ENCODE measurements at regions not wholly inside any gene's neighbourhood (a gene's known extent, or its start where the extent isn't known, plus 50 kb on each side); places are given as distances from the start of the nearest gene placed in this dataset.

DNA sequence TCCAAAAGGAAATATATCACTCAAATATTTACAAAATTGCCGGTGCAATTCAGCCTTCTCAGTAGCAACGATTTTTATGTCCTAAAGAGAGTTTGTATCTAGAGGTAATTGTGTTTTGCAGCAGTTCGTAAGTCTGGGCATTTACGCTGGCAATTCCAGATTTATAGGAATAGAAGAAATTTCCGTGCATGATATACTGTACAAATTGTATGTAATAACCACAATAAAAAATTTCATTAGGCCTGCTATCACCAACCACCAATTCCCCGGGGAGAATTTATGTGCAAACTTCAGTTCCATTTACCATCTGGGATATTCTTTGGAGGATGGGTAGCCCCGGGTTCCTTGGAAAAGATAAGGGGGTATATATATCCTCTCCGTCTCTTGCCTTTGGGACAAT, 401.5 kb downstream of the TMEM114 start:
- no peak for DNase-seq (ENCODE audit: low read depth)
- TF ChIP-seq, protein P1, sequence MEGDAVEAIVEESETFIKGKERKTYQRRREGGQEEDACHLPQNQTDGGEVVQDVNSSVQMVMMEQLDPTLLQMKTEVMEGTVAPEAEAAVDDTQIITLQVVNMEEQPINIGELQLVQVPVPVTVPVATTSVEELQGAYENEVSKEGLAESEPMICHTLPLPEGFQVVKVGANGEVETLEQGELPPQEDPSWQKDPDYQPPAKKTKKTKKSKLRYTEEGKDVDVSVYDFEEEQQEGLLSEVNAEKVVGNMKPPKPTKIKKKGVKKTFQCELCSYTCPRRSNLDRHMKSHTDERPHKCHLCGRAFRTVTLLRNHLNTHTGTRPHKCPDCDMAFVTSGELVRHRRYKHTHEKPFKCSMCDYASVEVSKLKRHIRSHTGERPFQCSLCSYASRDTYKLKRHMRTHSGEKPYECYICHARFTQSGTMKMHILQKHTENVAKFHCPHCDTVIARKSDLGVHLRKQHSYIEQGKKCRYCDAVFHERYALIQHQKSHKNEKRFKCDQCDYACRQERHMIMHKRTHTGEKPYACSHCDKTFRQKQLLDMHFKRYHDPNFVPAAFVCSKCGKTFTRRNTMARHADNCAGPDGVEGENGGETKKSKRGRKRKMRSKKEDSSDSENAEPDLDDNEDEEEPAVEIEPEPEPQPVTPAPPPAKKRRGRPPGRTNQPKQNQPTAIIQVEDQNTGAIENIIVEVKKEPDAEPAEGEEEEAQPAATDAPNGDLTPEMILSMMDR (IDR thresholded peaks at IDR 0.05; ENCODE audit: control insufficient read depth, insufficient read depth, low read depth, low read length, missing control alignments), result no peak
- no peak overlapping the region for H3K4me3 ChIP-seq (ENCODE audit: control insufficient read depth, low read depth, low read length)

DNA sequence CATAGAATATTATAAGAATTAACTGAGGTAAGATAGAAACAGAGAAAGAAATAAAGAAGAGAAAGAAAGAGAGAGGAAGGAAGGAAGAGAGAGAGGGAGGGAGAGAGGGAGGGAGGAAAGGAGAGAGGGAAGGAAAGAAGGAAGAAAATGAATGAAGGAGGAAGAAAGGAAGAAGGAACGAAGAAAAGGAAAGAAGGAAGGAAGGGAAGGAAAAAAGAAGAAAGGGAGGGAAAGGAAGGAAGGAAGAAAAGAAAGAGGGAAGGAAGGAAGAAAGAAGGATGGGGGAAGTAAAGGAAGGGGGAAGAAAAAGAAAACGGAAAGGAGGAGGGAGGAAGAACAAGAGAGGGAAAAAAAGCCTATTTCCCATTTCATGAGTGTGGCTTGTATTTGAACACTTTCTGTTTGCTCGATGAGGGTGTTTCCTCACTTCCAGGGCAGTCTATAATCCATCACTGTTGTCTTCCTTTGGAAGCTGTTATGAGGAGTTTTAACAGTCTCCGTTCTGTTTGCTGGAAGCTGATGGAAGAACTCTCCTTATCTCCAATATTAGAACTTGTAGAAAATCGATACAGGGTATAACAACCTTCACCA, 402.4 kb downstream of the TMEM114 start:
- DNase-seq (ENCODE audit: low read depth), result no peak
- no peak overlapping the region for H3K4me3 ChIP-seq (ENCODE audit: control insufficient read depth, low read depth, low read length)
- TF ChIP-seq, protein P1 (IDR thresholded peaks at IDR 0.05; ENCODE audit: control insufficient read depth, insufficient read depth, low read depth, low read length, missing control alignments), result no peak

DNA sequence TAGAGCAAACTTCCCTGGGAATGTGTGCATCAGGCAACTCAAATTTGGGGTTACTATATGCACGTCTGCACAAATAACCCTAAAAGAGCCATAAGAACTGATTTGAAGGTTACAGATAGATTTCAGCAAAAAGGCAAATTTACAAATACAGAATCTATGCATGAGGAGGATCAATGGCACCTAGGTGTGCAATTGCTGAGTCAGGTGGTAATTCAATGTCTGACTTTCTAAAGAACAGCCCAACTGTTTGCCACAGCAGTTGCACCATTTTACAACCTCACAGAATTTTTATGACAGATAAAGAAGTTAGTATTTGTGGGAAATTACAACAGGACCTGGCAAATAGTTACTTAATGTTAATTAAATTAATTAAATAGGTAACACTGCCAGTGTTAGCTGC, 405.5 kb downstream of the TMEM114 start:
- H3K4me3 ChIP-seq (ENCODE audit: control insufficient read depth, low read depth, low read length), result no peak overlapping the region
- no peak for DNase-seq (ENCODE audit: low read depth)
- TF ChIP-seq, protein P1 (IDR thresholded peaks at IDR 0.05; ENCODE audit: control insufficient read depth, insufficient read depth, low read depth, low read length, missing control alignments), result no peak

DNA sequence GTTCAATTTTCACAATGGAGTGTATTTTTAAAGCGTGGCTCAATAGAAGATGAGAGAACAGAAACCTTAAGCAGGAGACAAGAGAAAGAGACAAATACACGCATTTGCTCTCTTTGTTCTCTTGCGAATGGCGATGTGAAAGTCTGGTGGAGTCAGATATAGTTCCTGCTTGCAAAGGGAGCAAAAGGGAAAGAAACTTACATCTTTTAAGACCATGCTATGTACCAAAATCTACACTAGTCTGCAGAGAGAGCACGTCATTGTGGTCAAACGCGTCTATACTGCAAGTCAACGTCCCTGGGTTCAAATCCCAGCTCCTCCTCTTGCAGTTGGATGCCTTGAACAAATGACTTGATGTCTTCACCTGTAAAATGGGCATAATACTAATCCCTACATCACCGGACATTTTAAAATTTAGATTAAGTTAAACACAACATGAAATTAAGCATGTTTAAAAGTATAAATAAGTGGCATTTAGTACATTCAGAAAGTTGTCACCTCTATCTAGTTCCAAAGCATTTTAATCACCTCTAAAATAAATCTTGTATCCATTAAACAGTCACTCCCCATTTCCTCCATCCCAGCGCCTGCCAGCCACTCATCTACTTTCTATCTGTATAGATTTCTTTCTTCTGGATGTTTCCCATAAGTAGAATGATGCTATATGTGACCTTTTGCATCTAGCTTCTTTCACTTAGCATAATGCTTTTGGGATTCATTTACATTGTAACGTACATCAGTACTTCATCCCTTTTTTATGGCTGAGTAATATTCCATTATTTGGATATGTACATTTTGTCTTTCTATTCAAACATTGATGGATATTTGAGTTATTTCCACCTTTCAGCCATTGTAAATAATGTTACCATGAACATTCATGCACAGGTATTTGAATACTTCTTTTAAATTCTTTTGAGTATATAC, 406.9 kb downstream of the TMEM114 start:
- no peak overlapping the region for H3K4me3 ChIP-seq (ENCODE audit: control insufficient read depth, low read depth, low read length)
- no peak for DNase-seq (ENCODE audit: low read depth)
- TF ChIP-seq, protein P1 (IDR thresholded peaks at IDR 0.05; ENCODE audit: control insufficient read depth, insufficient read depth, low read depth, low read length, missing control alignments), result no peak

DNA sequence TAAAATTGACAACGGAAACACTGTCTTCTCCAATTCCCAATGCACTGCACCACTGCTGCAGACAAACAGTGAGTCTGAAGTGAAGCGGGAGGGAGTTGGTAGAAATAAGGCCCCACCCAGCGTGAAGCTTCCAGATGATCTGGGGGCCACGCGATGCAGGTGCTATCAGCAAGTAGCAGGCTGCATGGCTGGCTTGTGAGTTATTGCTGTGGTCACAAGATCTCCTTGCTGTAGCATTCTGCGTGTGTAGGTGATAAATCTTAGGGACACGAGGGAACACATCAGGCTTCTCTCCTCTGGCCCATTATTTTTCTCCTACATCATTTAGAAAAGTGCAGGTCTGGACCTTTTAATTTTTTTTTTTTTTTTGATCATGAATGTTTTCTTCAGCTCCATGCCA, 407.6 kb downstream of the TMEM114 start:
- TF ChIP-seq, protein P1 (IDR thresholded peaks at IDR 0.05; ENCODE audit: control insufficient read depth, insufficient read depth, low read depth, low read length, missing control alignments), result no peak
- no peak for DNase-seq (ENCODE audit: low read depth)
- H3K4me3 ChIP-seq (ENCODE audit: control insufficient read depth, low read depth, low read length), result no peak overlapping the region

DNA sequence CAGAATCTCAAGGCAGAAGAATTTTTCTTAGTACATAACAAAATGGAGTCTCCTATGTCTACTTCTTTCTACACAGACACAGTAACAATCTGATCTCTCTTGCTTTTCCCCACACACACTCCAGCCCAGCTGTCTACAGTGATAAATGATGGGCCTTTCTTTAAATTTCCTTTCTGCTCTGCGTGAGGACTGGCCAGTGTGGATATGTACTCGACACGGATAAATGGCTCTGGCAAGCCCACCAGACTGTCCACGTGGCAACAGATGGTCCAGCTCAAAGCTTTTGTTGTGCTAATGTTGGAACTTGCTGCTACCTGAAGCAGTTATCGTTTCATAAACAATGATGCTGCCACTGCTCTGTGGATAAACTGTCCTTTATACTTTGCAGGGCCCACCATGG, 410.7 kb downstream of the TMEM114 start:
- no peak for DNase-seq (ENCODE audit: low read depth)
- TF ChIP-seq, protein P1 (IDR thresholded peaks at IDR 0.05; ENCODE audit: control insufficient read depth, insufficient read depth, low read depth, low read length, missing control alignments), result no peak

More for the DNA sequence above, 410.7 kb downstream of the TMEM114 start:
- no peak overlapping the region for H3K4me3 ChIP-seq (ENCODE audit: control insufficient read depth, low read depth, low read length)
